Endothelial cell of umbilical vein (primary cell): ENCODE measurements at regions not wholly inside any gene's neighbourhood (a gene's known extent, or its start where the extent isn't known, plus 50 kb on each side); places are given as distances from the start of the nearest gene placed in this dataset.

Experiments
- BruUV-seq: library from RNA; stranded (reverse); fragments of 400-500 nt; replicated peaks from 2 replicates; lab custom pipeline; 2021; lab: Mats Ljungman, UMichigan
- CTCF ChIA-PET: fragments of 300-600, 350-600 bp; sonication (Branson Sonifier 250); formaldehyde crosslinking; loops from one replicate; lab custom pipeline; 2021; ENCODE audit warnings: antibody characterized with exemption, inconsistent platforms; lab: Charles Lee
- POLR2A ChIA-PET: fragments of 300-600, 350-600 bp; sonication (Branson Sonifier 250); formaldehyde crosslinking; loops from one replicate; lab custom pipeline; 2021; ENCODE audit warnings: antibody characterized with exemption, inconsistent platforms; lab: Charles Lee
- DNase-seq: peaks from one replicate; pipeline ENCODE4 v3.0.0-alpha.2; 2011; ENCODE audit warnings: low read depth, low spot score
- FAIRE-seq: peaks from 2 replicates; lab custom pipeline; 2011; peaks lifted over from hg19 to GRCh38; lab: Jason Lieb, UNC
- H2AFZ ChIP-seq: 2 replicates; pipeline ENCODE4 v1.6.0; 2012; ENCODE audit warnings: low read depth, low read length, control low read depth, inconsistent platforms
- H3K27ac ChIP-seq: 2 replicates; pipeline ENCODE4 v1.5.1; 2011; ENCODE audit warnings: low read depth, mild to moderate bottlenecking, control low read depth, low read length, moderate library complexity; ENCODE audit not compliant: insufficient read depth
- H3K27me3 ChIP-seq, 2 experiments: 2 replicates each; pipeline versions ENCODE4 v1.6.0 to v1.6.1; 2011; ENCODE audit warnings: low read length in 2 of 2, mixed read lengths in 1 of 2; ENCODE audit not compliant: control insufficient read depth in 2 of 2, insufficient read depth in 2 of 2
- H3K36me3 ChIP-seq, 2 experiments: 2 replicates in 1 of 2; 3 replicates in 1 of 2; pipeline ENCODE4 v1.5.1; 2011; ENCODE audit warnings: low read length in 2 of 2, mild to moderate bottlenecking in 1 of 2, moderate library complexity in 1 of 2; ENCODE audit not compliant: control insufficient read depth in 2 of 2, insufficient read depth in 2 of 2; ENCODE audit errors: extremely low read depth in 1 of 2
- H3K4me1 ChIP-seq: 3 replicates; pipeline ENCODE4 v1.5.1; 2011; ENCODE audit warnings: mild to moderate bottlenecking, low read length; ENCODE audit not compliant: control insufficient read depth, insufficient read depth; ENCODE audit errors: extremely low read depth
- H3K4me2 ChIP-seq: 2 replicates; pipeline ENCODE4 v1.6.1; 2011; ENCODE audit warnings: low read length, control low read depth, mixed read lengths; ENCODE audit not compliant: insufficient read depth
- H3K4me3 ChIP-seq, 3 experiments: fragments of 200-600 bp in 1 of 3; sonication (generic), shearing (Covaris generic) in 1 of 3; replicated peaks in 1 of 3; 2 replicates each; pipeline ENCODE4 v1.5.1; 2011 to 2016; ENCODE audit warnings: control low read depth in 3 of 3, low read length in 3 of 3, mild to moderate bottlenecking in 2 of 3, inconsistent platforms in 1 of 3, low read depth in 1 of 3, moderate library complexity in 1 of 3; ENCODE audit not compliant: insufficient read depth in 1 of 3
- H3K79me2 ChIP-seq: 2 replicates; pipeline ENCODE4 v1.6.0; 2012; ENCODE audit warnings: low read length, inconsistent platforms; ENCODE audit not compliant: control insufficient read depth, insufficient read depth
- H3K9ac ChIP-seq: replicated peaks from 2 replicates; pipeline ENCODE3; 2011; ENCODE audit warnings: low read length, control low read depth; ENCODE audit not compliant: insufficient read depth; ENCODE audit errors: extremely low read depth
- H3K9me1 ChIP-seq: replicated peaks from 3 replicates; pipeline ENCODE4 v1.6.0; 2011; ENCODE audit warnings: mild to moderate bottlenecking, low read length; ENCODE audit not compliant: control insufficient read depth, insufficient read depth; ENCODE audit errors: extremely low read depth
- H3K9me3 ChIP-seq: replicated peaks from 2 replicates; pipeline ENCODE4 v1.5.1; 2012; ENCODE audit warnings: low read length, inconsistent platforms; ENCODE audit not compliant: control insufficient read depth, insufficient read depth
- H4K20me1 ChIP-seq: replicated peaks from 2 replicates; pipeline ENCODE3; 2011; ENCODE audit warnings: mild to moderate bottlenecking, low read length; ENCODE audit not compliant: control insufficient read depth, insufficient read depth; ENCODE audit errors: extremely low read depth
- EZH2 ChIP-seq: IDR thresholded peaks from 2 replicates; pipeline ENCODE4 v1.6.1; 2012; ENCODE audit warnings: borderline replicate concordance, low read depth, mild to moderate bottlenecking, moderate library complexity, low read length, inconsistent platforms; ENCODE audit not compliant: severe bottlenecking
- FOS ChIP-seq: IDR thresholded peaks from 2 replicates; pipeline ENCODE4 v1.6.1; 2011; ENCODE audit warnings: mild to moderate bottlenecking, low read length, moderate library complexity, borderline replicate concordance; ENCODE audit not compliant: insufficient read depth
- GATA2 ChIP-seq: IDR thresholded peaks from 2 replicates; pipeline ENCODE4 v1.7.0; 2011; ENCODE audit warnings: low read depth, mild to moderate bottlenecking, moderate library complexity, mixed read lengths, low read length; ENCODE audit not compliant: insufficient read length, insufficient read depth
- JUN ChIP-seq: IDR thresholded peaks from 2 replicates; pipeline ENCODE4 v1.6.1; 2011; ENCODE audit warnings: borderline replicate concordance, low read depth; ENCODE audit not compliant: insufficient read length, insufficient read depth
- MAX ChIP-seq: IDR thresholded peaks from 2 replicates; pipeline ENCODE4 v1.6.1; 2011; ENCODE audit not compliant: insufficient read depth, insufficient read length
- MYC ChIP-seq: IDR thresholded peaks from one replicate; pipeline ENCODE4 v1.6.1; 2011; ENCODE audit warnings: mild to moderate bottlenecking, low read depth, low read length
- POLR2A ChIP-seq: IDR thresholded peaks from 2 replicates; pipeline ENCODE4 v1.6.1; 2012; ENCODE audit warnings: low read depth, mild to moderate bottlenecking, control low read depth, low read length
- POLR2AphosphoS5 ChIP-seq: IDR thresholded peaks from 2 replicates; pipeline ENCODE4 v1.6.1; 2012; ENCODE audit warnings: low read depth, mild to moderate bottlenecking, control low read depth, low read length, moderate library complexity; ENCODE audit not compliant: insufficient read depth
- dilution Hi-C: fragments of 300-500 bp; cut with MboI; formaldehyde crosslinking; loops from one replicate; pipeline ENCODE4 v1.15.0; 2019; ENCODE audit warnings: low sequenced_read_pairs; ENCODE audit not compliant: extremely low pct_ligation_motif_present
- intact Hi-C: fragments of 100-400 bp; cut with micrococcal nuclease; formaldehyde crosslinking; loops from one replicate; pipeline ENCODE4 v1.10.0; 2022
- TF ChIP-seq, protein P1 (sequence below), 2 donors: IDR thresholded peaks; 1 replicate in 1 of 2; 2 replicates in 1 of 2; pipeline ENCODE4 v1.5.1; 2011; ENCODE audit warnings: low read length in 2 of 2, mild to moderate bottlenecking in 2 of 2, moderate library complexity in 2 of 2, control low read depth in 1 of 2, inconsistent platforms in 1 of 2, low read depth in 1 of 2; ENCODE audit not compliant: insufficient read depth in 1 of 2; ENCODE audit errors: extremely low read depth in 1 of 2

DNA sequence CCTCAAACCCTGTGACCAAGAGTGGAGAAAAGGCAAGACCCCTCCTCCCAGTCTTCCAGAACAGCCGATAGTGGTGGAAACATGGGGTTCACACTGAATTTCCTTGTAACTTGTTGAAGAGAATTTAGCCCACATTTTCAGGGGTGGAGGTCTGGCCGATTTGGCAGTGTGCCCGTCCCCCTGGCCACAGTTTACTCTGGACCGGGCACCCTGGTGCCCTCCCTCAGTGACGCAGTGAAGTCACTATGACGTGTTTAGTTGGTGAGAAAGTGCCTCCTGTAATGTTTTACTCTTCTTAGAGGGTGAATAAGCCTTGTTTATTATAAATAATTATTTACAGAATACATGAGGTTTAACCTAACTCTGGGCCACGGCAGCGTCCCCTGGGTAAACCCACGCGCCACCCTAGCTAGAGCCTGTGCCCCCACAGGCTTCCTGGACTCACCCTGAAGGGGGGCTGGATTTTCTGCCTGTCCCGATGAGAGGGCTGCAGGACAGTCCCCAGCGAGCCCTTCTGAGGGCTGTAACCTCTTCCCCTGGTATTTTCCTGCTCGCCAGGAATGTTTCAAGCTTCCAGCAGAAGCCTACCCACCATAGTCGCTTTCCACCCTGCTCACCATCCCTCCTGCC lies 316.9 kb downstream of the SEC14L1 start:
- Histone ChIP-seq H3K4me1 (peaks cover 6% of the 10 kb centered on the region), H2AFZ (no peak overlapping the region), H3K27ac (no peak overlapping the region), H3K9me1 (no peaks in the 10 kb centered on the region), H3K27me3 (no peaks in the 10 kb centered on the region), H3K4me2 (no peak overlapping the region), H3K4me3 (no peak overlapping the region), H3K9ac (no peak overlapping the region), H4K20me1 (no peaks in the 10 kb centered on the region), H3K79me2 (peaks cover 12% of the 10 kb centered on the region), H3K36me3 (no peaks in the 10 kb centered on the region), H3K9me3 (no peaks in the 10 kb centered on the region)
- dilution Hi-C loops, result no loop called here
- TF ChIP-seq, protein P1, sequence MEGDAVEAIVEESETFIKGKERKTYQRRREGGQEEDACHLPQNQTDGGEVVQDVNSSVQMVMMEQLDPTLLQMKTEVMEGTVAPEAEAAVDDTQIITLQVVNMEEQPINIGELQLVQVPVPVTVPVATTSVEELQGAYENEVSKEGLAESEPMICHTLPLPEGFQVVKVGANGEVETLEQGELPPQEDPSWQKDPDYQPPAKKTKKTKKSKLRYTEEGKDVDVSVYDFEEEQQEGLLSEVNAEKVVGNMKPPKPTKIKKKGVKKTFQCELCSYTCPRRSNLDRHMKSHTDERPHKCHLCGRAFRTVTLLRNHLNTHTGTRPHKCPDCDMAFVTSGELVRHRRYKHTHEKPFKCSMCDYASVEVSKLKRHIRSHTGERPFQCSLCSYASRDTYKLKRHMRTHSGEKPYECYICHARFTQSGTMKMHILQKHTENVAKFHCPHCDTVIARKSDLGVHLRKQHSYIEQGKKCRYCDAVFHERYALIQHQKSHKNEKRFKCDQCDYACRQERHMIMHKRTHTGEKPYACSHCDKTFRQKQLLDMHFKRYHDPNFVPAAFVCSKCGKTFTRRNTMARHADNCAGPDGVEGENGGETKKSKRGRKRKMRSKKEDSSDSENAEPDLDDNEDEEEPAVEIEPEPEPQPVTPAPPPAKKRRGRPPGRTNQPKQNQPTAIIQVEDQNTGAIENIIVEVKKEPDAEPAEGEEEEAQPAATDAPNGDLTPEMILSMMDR (IDR thresholded peaks at IDR 0.05; ENCODE audit: extremely low read depth in 1 of 2, insufficient read depth in 1 of 2, low read depth in 1 of 2, low read length in 2 of 2), result no peak
- TF ChIP-seq JUN, result no peak
- TF ChIP-seq FOS, result no peak
- no peak for TF ChIP-seq POLR2AphosphoS5
- TF ChIP-seq GATA2, result no peak
- no peak for TF ChIP-seq MYC
- TF ChIP-seq MAX, result no peak
- no peak for TF ChIP-seq POLR2A
- no peak for TF ChIP-seq EZH2
- POLR2A ChIA-PET, result no interaction called here
- CTCF ChIA-PET, result no interaction called here
- intact Hi-C loops, result no loop called here
- DNase-seq, result no peak
- no peak for FAIRE-seq
- no TSS peak for BruUV-seq
